Suppressor macrophage (primary cell): ENCODE measurements at regions not wholly inside any gene's neighbourhood (a gene's known extent, or its start where the extent isn't known, plus 50 kb on each side); places are given as distances from the start of the nearest gene placed in this dataset.
"Not testable (repeated sequence)": the region's sequence is repeated elsewhere in the genome, so short reads cannot be mapped to it uniquely, and the experiment has no call there.

Source experiments
- DNase-seq, 4 experiments: peaks; one replicate each; pipeline ENCODE4 v3.0.0-alpha.2; 2020 to 2022

DNA sequence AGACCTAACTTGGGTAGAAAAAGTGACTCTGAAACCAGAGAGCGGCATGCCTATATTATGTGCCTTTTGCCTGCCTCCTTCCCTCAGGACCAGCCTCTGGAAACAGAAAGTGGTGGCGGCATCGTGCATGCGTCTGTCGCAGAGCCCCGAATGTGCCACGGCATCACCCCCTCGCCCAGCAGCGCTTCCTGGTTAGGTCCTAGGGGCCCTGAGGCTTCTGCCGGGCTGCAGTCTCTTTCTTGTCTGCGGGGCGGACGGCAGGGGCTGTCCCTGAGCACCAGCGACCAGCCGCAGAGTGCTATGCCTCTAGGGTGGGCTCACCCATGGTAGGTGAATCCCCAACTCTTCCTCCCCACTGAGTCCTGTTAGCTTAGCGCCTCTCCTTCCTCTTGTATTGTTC lies 68.7 kb downstream of the VSIG4 start:
- no peak for DNase-seq

DNA sequence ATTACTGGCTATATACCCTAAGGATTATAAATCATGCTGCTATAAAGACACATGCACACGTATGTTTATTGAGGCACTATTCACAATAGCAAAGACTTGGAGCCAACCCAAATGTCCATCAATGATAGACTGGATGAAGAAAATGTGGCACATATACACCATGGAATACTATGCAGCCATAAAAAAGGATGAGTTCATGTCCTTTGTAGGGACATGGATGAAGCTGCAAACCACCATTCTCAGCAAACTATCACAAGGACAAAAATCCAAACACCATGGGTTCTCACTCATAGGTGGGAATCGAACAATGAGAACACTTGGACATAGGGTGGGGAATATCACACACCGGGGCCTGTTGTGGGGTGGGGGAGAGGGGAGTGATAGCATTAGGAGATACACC lies 72.7 kb downstream of the VSIG4 start:
- not testable (repeated sequence) for DNase-seq

DNA sequence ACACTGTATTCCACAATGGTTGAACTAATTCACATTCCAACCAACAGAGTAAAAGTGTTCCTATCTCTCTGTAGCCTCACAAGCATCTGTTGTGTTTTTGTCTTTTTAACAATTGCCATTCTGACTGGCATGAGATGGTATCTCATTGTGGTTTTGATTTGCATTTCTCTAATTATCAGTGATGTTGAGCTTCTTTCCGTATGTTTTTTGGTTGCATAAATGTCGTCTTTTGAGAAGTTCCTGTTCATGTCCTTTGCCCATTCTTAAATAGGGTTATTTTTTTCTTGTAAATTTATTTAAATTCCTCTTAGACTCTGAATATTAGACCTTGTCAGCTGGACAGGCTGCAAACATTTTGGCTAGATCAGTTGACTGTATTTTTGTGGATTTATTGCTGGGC lies 78.2 kb downstream of the VSIG4 start:
- no peak for DNase-seq

DNA sequence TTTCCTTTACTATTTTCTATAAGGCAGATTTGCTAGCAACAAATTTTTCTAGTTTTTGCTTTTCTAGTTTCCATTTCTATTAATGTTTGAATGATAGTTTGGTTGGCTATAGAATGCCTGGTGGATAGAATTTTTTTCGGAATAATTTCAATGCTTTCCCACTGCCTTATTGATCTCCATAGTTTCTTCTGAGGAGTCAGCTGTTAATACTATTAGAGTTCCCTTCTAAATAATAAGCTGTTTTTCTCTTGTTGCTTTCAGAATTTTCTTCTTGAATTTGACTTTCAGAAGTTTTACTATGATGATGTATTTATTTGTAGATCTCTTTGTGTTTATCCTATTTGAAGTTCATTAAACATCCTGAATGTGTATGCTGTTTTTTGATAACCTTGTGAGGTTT lies 91.8 kb downstream of the VSIG4 start:
- DNase-seq = no peak

DNA sequence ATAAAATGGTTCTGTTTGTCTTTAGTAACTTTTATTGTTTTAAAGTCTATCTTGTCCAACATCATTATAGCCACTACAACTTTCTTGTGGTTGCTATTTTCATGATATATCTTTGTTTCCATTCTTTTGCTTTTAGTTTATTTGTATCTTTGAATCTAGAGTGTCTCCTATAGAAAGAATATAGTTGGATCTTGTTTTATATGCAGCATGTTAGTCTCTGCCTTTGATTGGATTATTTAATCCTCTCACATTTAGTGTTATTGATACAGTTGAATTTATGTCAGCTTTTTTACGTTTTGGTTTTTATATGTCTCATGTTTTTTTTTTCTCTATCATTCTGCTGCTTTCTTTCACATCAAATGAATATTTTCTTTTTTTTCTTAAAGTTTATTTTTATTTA lies 98.1 kb downstream of the VSIG4 start:
- no peak for DNase-seq

DNA sequence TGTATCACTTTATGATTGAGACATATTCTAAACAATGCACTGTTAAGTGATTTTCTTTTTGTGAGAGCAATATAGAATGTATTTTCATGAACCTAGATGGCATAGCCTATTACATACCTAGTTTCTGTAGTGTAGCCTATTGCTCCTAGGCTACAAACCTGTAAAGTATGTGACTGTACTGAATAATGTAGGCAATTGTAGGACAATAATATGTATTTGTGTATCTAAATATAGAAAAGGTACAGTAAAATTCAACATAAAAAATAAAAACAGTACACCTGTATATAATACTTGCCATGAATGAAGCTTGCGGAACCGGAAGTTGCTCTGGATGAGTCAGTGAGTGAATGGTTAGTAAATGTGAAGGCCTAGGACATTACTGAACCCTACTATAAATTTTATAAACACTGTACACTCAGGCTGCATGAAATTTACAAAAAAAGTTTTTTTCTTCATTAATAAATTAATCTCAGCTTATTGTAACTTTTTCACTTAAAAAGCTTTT lies 106.7 kb downstream of the VSIG4 start:
- DNase-seq = no peak

DNA sequence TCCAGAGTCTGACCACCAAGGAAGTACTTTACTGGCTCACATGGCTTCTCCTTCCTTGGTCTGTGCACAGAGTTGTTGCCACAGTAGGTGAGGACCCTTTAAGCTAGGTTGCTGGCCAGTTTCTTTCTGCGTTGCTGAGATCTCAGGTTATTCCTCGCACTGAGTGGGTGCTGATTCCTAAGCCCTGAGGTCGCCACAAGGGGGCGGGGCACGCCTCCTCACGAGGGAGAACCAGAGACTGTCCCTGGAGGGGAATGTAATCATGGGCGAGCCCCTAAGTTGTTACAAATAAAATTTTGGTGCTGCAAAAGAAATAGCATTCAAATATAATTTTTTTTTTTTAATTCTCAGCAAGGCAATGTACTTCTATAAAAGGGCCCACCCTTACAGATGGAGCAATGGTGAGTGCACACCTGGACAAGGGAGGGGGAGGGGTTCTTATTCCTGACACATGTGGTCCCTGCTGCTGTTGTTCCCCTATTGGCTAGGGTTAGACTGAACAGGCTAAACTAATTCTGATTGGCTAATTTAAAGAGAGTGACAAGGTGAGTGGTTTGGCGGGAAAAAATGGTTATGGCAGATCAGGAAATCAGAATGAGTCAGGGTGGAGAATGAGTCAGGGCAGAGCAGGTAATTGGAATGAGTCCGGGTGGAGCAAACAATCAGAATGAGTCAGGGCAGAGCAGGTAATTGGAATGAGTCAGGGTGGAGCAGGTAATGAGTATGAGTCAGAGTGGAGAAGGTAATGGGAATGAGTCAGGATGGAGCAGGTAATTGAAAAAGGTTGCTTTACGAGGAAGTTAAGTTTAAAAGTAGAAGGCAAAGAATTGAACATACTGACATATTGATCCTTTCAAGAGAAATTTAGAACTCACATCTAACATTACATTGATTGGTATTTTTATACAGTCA lies 107.5 kb downstream of the VSIG4 start:
- DNase-seq = no peak

DNA sequence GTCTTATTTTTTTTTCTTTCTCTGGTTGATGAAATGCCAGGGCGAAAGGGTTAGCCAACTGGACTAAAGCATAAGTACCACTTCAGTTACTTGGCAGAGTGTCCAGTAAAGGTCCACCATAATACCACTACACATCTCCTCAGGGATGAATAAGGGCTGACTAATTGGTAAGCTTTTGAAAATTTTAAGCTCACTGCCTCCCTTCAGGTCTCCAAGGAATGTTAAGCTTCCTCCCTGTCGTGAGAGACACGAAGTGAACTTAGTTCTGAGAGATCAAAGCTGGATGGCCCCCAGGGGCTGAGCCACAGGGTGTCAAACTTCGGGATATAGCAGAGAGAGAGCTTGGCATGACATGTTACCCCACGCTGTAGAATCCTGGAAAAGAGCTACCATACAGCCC lies 111.4 kb downstream of the VSIG4 start:
- DNase-seq = no peak

DNA sequence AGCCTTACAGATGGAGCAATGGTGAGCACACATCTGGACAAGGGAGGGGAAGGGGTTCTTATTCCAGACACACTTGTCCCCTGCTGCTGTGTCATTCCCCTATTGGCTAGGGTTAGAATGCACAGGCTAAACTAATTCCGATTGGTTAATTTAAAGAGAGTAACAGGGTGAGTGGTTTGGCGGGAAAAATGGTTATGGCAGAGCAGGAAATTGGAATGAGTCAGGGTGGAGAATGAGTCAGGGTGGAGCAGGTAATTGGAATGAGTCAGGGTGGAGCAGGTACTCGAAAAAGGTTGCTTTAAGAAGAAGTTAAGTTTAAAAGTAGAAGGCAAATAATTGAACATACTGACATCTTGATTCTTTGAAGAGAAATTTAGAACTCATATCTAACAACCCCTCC lies 112.5 kb downstream of the VSIG4 start:
- DNase-seq = not testable (repeated sequence)

DNA sequence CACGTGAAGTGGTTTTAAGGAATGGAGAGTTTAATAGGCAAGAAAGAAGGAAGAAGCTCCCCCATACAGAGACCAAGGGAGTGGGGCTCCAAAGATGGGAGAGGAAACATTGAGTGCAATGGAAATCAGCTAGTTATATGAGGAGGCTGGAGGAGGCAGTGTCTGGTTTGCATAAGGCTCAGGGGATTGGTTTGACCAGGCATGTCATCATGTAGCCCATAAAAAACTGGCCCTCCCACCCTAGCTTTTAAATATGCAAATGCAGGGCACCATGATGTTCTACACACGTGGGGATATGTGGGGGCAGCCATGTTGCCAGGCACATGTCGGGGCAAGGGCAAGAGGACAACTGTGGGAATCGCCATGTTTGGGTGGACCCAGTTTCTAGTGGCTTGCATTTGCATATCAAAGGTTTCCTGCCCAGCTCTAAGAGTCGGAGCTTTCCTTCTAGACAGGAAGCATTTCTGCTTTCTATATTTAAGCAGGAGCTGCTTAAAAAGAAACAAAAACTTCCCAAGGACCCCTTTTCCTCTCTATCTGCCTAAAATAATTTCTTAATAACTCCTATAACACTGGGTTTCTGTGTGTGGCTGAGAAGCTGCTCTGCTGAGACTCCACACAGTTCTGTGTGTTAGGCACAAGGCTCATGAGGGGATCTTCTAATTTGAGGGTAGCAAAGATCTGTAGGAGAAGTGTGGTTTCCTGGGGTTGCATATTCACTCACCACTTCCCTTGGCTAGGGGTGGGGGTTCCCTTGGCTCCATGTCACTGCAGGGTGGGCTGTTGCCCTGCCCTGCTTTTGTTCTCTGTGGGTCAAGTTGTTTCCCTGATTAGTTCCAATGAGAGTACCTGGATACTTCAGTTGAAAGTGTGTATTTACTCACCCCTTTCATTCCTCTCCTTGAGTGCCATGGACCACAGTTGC lies 113.5 kb downstream of the VSIG4 start:
- DNase-seq = peak; percentile 17 to 43 (median 41)

DNA sequence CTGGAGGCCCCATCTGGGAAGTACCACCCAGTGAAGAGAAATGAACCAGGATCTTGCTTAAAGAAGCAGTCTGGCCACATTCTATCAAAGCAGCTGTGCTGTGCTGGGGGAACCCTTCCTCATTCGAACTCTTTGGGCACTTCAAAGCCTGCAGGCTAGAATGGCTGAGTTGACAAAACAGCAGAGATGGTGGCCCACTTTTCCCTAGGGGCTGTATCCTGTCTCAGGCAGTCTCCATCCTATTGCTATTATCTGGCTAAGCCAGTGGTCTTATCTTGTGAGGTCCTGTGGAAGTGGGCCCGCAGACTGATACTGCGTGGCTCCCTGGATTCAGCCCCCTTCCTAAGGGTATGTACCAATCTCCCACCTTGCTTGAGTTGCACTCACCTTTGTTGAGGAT lies 114.3 kb downstream of the VSIG4 start:
- DNase-seq = no peak

DNA sequence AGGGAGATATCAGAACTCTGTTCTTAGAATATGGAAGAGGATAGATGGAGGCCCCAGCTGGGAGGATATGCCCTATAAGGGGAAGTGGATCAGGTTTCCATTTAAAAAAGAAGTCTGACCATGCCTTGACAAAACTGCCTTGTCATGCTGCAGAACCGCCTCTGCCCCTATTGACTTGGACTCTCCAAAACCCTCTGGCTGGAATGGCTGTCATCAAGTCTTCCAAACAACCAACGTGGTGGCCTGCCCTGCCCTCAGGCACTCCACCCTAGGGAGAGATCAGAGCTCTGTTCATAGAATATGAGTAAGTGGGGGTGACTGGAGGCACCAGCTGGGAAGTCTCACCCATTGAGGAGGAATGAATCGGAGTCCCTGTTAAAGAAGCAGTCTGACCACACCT lies 114.9 kb downstream of the VSIG4 start:
- peak in 3 of 4 experiments; percentile 23 to 37 (median 25) for DNase-seq

DNA sequence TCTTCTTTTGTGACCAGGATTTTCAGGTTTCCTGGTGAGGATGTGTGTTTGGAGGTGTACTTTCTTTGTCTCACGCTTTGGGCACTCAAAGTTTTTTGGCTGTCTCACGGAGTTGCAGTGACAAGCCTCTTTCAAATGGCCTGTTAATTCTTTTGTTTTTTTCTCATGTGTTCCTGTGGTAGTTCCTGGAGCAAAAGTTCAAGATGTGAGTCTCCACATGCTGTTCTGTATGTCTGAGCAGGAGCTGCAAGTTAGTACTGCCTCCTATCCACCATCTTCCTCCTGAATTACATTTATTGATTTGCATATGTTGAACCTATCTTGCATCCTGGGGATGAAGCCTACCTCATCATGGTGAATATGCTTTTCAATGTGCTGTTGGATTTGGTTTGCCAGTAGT lies 118.5 kb downstream of the VSIG4 start:
- no peak for DNase-seq

DNA sequence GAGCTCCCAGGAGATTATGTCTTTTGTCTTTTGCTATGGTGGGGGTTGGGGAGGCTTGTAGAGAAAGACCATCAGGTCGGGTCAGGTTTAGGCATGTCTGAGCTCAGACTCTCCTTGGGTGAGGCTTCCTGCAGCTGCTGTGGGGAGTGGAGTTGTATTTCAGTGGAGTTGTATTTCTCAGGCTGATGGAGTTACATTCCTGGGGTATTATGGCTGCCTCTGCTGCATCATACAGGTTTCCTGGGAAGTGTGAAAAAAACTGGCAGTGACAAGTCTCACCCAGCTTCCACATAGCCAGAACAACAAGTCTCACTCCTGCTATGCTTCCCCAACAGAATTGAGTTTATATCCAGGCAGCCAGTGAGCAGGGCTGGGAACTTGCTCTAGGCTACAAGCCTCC lies 119.3 kb downstream of the VSIG4 start:
- DNase-seq = no peak

DNA sequence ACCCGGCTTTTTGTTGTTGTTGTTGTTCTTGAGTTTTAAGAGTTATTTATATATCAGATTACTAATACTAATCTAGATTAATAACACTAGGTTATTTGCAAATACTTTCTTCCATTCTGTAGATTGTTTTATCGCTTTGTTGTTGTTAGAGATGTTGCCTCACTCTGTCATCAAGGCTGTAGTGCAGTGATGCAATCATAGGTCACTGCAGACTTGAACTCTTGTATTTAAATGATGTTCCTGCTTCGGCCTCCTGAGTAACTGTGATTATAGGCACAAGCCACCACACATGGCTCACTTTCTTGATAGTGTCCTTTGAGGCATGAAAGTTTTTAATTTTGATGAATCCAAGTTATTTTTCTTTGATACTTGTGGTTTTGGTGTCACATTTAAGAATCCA lies 129.0 kb downstream of the VSIG4 start:
- DNase-seq = peak in 1 of 4 experiments; percentile 17

DNA sequence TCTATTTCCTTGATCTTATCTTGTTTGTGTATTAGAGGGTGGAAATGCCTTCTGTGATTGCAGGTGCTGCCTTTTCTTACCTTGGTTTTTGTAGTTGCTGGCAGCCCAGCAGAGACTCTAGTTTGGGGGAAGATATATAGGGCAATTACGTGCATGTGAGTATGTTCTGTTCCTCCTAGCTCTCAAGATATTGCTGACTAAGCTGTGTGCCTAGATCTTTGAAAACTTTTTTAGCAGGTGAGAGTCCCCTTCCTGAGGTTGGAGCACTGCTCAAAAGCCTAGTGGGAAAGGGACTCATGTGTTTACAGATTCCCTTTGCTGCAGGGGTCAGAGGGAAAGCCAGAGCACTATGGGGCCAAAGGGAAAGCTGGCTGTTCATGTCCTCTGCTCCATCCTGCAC lies 136.1 kb downstream of the VSIG4 start:
- DNase-seq = no peak

DNA sequence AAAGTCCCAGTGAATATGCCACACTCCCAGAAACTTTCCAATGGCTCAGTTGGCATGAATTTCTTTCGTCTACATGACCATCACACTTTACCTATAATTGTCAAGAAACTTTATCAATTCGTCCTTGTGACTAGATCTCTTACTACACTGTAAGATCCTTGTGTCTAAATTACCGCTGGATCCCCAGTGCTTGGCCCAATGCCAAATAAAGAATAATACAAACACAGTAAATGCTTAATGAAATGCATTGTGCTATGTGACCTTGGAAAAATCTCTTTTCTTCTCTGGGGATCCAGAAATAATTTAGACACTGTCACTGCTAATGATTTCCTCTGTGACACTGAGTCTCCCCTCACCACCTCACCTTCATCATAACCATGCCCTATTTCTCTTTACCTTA lies 137.9 kb downstream of the VSIG4 start:
- no peak for DNase-seq

DNA sequence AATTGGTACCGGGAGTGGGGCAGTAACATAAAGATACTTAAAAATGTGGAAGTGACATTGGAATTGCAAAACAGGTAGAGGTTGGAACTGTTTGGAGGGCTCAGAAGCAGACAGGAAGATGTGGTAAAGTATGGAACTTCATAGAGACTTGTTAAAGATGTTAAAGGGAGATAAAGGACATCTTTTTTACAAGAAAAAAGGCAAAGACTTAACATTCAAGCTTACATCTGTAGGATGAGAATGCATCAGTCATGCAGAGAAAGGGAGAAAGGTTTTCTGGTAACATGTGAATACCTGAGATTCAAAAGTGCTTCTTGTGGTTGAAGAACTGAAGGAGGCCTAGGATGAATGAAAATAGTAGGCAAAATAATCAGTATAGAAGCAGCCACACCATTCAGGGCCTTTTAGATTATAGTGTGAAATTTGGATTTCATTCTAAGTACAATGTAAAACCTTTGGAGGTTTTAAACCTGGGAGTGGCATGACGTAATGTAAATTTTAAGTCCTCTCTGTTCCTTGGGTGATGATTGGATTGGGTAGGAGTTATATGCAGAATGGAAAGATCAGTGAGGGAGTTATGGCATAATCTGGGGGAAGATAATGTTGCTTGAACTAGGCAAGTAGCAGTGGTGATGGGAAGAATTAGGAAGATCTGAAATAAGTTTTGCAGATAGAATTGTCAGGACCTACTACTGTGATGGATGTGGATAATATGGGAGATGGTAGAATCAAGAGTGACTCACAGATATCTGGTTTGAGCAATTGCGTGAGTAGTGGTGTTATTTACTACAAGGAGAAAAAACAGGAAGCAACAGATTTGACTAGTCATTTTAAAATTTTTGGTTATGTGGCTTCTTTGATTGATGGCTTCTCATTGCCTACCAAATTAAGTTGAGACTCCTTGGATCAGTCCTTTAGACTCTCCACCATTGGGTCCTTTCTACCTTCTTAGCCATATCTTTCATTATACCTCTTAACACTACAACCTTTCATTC lies 138.7 kb downstream of the VSIG4 start:
- DNase-seq = peak in 2 of 4 experiments; percentile 52 to 59

DNA sequence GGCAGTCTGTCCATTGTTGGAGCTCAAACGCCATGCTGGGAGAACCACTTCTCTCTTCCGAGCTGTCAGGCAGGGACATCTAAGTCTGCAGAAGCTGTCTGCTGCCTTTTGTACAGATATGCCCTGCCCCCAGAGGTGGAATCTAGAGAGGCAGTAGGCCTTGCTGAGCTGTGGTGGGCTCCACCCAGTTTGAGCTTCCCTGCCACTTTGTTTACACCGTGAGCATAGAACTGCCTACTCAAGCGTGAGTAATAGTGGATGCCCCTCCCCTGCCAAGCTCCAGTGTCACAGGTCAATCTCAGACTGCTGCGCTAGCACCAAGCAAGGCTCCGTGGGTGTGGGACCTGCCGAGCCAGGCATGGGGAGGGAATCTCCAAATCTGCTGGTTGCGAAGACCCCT lies 145.7 kb downstream of the VSIG4 start:
- DNase-seq = no peak

DNA sequence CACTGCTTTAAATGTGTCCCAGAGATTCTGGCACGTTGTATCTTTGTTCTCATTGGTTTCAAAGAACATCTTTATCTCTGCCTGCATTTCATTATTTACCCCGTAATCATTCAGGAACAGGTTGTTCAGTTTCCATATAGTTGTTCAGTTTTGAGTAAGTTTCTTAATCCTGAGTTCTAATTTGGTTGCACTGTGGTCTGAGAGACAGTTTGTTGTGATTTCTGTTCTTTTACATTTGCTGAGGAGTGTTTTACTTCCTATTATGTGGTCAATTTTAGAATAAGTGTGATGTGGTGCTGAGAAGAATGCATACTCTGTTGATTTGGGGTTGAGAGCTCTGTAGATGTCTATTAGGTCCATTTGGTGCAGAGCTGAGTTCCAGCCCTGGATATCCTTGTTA lies 148.1 kb downstream of the VSIG4 start:
- DNase-seq = not testable (repeated sequence)

DNA sequence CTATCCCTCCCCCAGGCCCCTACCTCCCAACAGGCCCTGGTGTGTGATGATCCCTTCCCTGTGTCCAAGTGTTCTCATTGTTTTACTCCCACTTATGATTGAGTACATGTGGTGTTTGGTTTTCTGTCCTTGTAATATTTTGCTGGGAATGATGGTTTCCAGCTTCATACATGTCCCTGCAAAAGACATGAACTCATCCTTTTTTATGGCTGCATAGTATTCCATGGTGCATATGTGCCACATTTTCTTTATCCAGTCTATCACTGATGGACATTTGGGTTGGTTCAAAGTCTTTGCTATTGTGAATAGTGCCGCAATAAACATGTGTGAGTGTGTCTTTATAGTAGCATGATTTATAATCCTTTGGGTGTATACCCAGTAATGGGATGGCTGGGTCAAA lies 151.7 kb downstream of the VSIG4 start:
- DNase-seq = not testable (repeated sequence)

DNA sequence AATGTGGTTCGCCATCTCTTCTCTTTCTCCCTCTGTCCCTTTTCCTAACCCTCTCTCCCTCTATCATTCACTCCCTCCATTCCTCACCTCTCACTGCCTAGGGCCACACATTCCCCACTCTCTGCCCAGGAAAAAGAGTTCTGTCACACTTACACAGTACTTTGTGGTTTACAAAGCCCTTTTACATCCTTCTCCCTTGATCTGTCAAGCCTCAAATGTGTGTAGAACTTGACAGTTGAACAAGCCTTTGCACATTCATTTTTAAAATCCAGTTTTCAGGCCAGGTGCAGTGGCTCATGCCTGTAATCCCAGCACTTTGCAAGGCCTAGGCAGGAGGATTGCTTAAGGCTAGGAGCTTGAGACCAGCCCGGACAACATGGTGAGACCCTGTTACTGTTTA lies 156.3 kb downstream of the VSIG4 start:
- no peak for DNase-seq
